NCI-H526 treated with DMSO at 0.1 percent for 48 hours (cell line): ENCODE measurements at regions not wholly inside any gene's neighbourhood (a gene's known extent, or its start where the extent isn't known, plus 50 kb on each side); places are given as distances from the start of the nearest gene placed in this dataset.

Source experiments
- DNase-seq: peaks from one replicate; lab custom pipeline; 2025; lab: John Stamatoyannopoulos, UW

DNA sequence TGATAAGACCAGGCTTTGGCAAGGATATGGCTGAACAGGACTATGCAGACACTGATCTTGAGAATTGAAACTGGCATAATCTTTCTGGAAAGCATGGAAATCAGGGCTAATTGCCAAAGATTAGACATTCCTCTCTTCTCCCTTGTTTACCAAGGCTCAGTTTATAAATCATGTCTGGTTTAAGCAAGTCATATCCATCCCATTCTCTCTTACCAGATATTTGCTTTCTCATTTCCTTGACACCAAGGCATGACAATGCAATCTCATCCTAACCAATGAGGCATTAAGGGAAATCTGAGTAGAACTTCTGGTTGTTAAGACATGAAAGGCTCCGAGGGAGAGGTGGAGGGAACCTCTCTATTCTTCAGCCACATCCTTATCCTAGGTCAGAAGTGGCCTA, 110.3 kb upstream of the CEP85L start:
- no peak for DNase-seq

DNA sequence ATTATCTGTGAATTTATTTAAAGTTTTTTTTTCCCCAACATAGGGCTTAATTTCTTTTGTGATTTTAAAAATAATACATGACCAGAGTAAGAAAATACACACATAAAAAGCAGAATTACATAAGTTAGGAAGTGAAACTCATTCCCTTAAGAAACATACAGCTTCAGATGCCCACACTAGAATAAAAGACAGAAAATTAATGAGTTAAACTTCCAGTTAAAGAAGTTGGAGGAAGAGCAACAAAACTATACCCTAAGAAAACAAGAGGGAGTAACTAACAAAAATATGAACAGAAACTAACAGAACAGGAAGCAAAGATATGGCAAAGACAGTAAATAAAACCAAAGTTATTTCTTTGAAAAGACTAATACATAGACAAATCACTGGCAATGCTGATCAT, 107.6 kb upstream of the CEP85L start:
- no peak for DNase-seq

GRCh38 chr6:118755941-118756646, 104.7 kb upstream of the CEP85L start:
- DNase-seq: no peak

DNA sequence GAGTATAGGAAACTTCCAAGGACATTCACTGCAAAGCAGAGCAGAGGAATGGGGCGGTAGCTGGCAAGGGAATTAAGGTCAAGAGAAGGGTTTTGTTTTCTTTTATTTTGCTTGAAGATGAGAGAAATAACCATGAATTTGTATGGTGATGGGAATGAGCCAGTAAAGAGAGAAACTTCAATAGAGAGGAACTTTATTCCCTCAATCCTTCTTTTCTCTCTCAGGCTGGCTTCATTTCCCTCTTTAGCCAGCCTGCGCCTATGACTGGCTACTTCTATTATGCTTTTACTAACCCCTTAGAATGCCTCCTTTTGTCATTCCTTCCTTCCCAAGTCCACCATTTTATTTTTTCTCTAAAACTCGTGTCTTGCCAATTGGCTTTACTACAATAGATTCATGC, 101.4 kb upstream of the CEP85L start:
- DNase-seq: no peak

DNA sequence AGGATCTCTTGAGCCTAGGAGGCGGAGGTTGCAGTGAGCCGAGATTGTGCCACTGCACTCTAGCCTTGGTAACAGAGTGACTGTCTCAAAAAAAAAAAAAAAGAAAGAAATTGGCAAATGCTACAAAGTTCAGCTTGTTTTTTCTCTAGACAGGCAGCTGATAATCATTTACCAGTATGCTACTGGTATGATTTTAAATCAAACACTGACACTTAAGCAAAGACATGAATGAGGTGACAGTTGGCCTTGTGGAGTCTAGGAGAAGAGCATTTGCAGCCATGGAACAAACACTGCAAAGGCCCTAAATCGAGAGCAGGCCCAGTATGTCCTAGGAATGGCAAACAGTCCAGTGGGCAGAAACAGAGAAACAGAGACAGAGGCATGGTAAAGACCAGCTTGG, 99.7 kb upstream of the CEP85L start:
- DNase-seq: no peak

- DNase-seq: no peak
Measured at GRCh38 chr6:118750143-118750542, 98.8 kb upstream of the CEP85L start.

DNA sequence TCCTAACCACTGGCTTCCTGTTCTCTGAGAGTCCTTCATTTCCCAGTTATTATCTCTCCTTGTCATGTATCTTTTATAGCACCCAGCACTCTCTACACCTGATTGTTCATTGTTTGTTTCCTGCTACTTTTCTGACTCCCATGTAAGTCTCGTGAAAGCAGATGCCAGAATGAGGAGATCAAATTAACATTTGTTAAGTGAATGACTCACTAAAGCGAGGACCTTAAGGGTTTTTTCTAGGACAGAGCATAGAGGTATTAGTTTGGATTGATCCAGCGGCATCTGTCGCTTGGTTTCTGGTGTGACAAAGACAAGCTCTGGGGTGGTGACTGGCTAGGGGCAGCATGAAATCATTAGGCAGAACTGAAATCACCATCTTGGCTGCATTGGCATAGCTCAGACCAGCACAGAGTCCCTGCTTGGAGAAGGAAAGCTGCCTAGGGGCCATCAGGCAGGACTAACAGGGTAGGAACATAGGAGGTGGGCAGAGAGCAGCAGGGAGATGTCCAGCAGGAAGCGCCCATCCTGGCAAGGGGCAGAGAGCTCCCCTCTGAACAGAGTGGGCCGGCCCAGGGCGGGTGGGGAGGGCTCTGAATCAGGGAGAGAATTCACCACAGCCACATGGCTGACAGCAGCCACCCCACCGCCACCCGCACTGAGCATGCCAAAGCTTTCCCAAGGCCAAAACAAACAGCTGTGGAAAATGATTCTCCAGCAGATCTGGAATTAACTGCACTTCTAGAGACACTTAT, 97.1 kb upstream of the CEP85L start:
- no peak for DNase-seq

GRCh38 chr6:118746825-118747174, 95.4 kb upstream of the CEP85L start:
- no peak for DNase-seq

GRCh38 chr6:118746145-118746824, 94.9 kb upstream of the CEP85L start:
- DNase-seq: no peak

DNA sequence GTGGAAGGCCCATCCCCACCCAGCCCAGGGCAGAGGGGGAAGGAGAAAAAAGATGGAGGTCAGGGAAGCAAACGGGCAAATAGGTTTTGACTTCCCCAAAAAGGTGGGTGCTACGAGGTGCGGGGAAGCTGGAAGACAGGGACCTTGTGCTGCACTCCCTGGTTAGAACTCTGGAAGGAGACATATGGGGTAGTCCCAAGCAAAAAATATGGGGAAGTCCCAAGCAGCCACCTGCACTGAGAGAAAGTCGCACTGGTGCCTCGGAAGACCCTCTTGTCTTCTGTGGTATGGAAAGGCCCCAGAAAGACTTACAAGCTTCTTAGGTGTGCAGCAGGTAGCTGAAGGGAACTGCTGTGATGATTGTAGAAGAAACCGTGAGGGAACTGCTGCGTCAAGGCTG, 93.8 kb upstream of the CEP85L start:
- DNase-seq: no peak

GRCh38 chr6:118744261-118744941, 93.0 kb upstream of the CEP85L start:
- DNase-seq: no peak

- no peak for DNase-seq
Measured at GRCh38 chr6:118743746-118744145, 92.4 kb upstream of the CEP85L start.

- no peak for DNase-seq
Measured at GRCh38 chr6:118740372-118740771, 89.0 kb upstream of the CEP85L start.

DNA sequence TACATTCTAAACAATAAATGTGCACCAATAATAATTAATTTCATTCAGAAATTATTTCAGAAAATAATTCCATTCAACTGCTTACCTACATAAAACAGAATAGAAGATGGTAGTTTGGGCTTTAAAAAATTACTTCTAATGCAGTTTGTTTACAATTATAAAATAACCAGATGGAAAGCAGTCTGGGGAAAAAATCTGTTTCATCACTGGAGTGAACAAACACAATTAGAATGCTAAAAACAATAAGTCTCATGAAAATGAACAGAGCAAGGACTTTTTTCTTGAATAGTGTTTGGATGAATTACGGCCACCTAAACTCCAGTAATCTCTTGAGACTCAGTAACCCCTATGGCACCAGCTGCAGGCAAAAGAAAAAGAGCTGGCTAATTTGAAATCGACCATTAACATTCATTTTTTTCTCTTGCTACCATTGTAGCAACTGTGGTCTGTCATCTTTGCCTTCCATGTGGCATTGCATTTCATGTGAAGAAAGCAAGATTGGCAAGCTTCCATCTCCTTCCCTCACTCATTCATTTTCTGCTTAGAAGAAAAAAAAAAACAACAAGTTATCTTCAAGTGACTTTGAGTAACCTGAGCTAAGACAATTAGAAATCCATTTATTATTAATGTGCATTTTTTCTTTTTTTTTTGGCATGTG, 88.4 kb upstream of the CEP85L start:
- DNase-seq: no peak

DNA sequence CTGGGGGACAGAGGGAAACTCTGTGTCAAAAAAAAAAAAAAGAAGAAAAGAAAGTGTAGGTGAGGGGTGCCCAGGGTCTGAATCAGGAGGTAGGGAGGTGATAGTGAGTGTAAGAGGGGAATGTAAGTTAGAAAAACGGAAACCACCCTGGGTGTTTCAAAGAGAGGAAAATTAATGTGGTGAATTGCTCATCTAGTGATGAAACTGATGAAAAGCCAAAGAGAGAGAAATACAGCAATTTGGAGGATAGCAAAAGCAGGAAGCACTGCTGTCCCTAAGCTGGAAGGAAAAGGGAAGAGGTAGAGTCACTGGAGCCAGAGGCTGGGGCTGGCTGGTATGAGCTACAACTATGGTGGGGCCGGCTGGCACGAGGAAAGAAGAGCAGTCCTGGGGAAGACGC, 85.0 kb upstream of the CEP85L start:
- no peak for DNase-seq

GRCh38 chr6:118735320-118735719, 83.9 kb upstream of the CEP85L start:
- DNase-seq: no peak

GRCh38 chr6:118725944-118726343, 74.6 kb upstream of the CEP85L start:
- DNase-seq: no peak

GRCh38 chr6:118724211-118724610, 72.8 kb upstream of the CEP85L start:
- DNase-seq: no peak

DNA sequence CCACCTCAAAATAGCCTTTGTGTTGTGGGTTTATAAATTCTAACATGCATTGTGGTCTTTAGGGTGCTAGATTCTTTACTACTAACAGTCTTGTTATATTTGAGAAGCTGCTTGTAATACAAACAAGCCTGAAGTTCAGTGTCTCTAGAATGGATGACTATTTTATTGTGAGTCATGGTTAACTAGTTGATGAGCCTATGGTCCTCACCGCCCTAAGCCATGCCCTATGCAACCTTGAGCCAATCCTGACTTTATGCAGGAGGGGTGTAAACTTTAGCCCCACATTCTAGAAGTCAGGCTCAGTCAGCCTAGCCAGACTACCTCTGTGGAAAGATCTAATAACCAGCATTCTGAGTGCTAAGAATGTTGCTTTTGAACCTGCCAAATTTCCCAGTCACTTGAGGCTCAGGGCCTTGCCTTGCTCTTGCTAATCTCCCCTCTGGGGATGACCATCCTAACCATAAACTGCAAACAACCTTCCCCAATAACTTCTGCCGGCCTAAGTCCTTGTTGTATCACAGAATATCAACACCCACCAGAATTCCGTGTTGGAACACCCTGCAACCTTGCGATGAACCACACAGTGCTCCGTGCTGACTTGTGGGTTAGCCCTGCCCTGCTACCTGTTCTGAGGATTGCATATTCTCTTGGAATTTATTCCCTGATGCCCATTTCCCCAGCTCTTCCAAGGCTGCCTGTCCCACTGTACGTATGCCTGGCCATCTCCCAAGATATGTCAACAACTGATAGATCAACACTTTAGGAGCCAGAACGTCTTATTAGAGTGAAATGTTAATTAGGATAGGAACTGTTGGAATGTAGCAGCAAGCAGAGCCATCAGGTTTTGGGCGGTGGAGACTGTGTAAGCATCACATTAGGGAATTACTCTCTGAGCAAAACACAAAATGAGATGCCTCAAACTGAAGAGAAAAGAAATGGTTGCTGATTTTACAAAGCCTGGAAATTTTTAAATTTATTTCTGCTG, 71.7 kb upstream of the CEP85L start:
- DNase-seq: no peak

GRCh38 chr6:118720125-118720473, 68.7 kb upstream of the CEP85L start:
- DNase-seq: no peak
